ENCODE measurements at regions not wholly inside any gene's neighbourhood (a gene's known extent, or its start where the extent isn't known, plus 50 kb on each side); places are given as distances from the start of the nearest gene placed in this dataset.

DNA sequence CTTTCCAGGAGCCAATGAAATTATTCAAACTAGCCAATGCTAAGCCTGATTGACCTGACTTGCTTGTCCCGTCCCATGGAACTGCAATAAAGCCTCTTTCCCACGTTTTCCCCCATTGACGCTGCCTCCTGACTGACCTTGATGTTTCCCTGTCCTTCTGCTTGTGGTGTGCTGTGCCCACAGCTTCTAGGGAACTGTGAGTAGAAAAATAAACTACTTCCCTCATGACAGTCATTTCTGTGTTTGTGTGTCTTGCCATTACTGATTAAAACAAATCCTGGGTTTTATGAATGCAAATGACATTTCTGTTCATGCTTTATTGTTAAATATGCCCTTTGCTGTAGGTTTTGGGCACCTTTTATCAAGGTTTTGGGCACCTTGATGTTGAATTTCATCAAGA is 91.3 kb upstream of the ABI1 start:
- H3K4me3 ChIP-seq (ENCODE audit: low read depth, low read length) = no peak overlapping the region
- TF ChIP-seq, protein P1, sequence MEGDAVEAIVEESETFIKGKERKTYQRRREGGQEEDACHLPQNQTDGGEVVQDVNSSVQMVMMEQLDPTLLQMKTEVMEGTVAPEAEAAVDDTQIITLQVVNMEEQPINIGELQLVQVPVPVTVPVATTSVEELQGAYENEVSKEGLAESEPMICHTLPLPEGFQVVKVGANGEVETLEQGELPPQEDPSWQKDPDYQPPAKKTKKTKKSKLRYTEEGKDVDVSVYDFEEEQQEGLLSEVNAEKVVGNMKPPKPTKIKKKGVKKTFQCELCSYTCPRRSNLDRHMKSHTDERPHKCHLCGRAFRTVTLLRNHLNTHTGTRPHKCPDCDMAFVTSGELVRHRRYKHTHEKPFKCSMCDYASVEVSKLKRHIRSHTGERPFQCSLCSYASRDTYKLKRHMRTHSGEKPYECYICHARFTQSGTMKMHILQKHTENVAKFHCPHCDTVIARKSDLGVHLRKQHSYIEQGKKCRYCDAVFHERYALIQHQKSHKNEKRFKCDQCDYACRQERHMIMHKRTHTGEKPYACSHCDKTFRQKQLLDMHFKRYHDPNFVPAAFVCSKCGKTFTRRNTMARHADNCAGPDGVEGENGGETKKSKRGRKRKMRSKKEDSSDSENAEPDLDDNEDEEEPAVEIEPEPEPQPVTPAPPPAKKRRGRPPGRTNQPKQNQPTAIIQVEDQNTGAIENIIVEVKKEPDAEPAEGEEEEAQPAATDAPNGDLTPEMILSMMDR (IDR thresholded peaks at IDR 0.05; ENCODE audit: insufficient read depth, low read length, missing control alignments) = no peak
- ChIA-PET CTCF (no interaction called here), POLR2A (no interaction called here)
- DNase-seq (ENCODE audit: low read depth, low spot score) = no peak

DNA sequence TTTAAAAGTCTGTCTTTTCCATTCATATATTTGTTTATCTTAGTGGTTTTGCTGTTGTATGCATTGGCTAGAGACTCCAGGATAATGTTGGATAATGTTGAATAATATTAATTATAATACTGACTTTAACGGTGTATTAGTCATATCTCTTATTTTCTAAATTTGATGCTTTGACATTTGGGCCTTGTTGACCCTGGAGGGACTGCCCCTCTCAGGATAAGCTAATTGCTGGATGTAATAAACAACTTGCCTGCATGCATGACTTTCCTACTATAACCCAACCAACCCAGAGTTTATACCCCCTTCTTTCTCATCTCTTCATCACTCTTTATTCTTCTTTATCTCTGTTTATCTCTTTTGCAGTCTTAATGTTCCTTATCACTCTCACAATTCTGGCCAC is 90.9 kb upstream of the ABI1 start:
- TF ChIP-seq, protein P1 (IDR thresholded peaks at IDR 0.05; ENCODE audit: insufficient read depth, low read length, missing control alignments) = no peak
- no peak overlapping the region for H3K4me3 ChIP-seq (ENCODE audit: low read depth, low read length)
- POLR2A ChIA-PET = no interaction called here
- no peak for DNase-seq (ENCODE audit: low read depth, low spot score)
- CTCF ChIA-PET = no interaction called here

DNA sequence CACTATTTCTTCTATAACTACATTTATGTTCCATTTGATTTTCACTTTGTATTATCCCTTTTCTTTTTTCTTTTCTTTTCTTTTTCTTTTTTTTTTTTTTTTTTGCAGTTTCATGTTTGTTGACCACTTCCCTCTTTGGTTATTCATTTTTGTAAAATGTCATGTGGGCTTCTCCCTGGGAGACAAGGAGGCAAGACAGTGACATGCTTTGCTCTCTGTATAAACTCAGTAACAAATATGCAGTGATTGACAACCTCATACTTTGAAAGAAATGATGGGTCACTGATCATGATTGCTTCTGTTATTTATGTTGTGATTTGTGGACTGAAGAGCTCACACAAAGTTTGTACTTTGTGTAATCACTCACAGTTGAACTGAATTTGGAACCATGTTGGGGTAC is 90.2 kb upstream of the ABI1 start:
- no peak for DNase-seq (ENCODE audit: low read depth, low spot score)
- POLR2A ChIA-PET = no interaction called here
- TF ChIP-seq, protein P1 (IDR thresholded peaks at IDR 0.05; ENCODE audit: insufficient read depth, low read length, missing control alignments) = no peak
- H3K4me3 ChIP-seq (ENCODE audit: low read depth, low read length) = no peak overlapping the region
- CTCF ChIA-PET = no interaction called here

DNA sequence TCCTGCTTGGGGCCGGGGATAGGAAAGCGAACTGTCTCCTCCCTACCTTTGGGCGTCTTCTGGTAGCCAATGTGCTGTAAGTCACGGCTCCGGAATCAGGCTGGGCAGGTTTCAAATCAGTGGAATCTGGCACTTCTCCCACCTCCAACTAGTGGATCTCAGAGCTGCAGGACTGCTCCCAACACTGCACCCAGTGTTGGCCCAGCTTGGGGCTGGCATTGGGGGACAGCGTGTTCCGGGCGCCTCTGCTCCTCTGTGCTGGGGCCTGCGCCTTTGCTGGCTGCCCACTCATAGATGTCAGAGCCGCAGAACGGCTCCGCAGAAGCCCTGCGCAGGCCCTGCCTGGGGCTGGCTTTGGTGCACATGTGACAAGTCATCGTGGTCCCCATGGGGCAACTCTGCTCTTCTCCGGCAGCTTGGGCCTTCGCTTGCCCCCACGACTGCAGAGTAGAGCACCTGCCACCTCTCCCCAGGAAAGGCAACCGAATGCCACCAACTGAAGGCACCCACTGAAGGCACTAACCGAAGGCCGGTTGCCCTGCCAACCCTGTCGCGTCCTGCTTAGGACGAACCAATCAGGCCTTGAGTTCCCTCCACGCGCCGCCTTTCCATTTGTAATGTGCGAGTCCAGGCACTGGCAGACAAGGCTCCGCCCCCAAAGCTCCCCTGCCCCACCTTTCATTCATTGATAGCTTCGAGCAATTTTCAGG is 85.5 kb upstream of the ABI1 start:
- no peak for DNase-seq (ENCODE audit: low read depth, low spot score)
- H3K4me3 ChIP-seq (ENCODE audit: low read depth, low read length) = no peak overlapping the region
- ChIA-PET CTCF (no interaction called here), POLR2A (no interaction called here)
- TF ChIP-seq, protein P1 (IDR thresholded peaks at IDR 0.05; ENCODE audit: insufficient read depth, low read length, missing control alignments) = no peak

DNA sequence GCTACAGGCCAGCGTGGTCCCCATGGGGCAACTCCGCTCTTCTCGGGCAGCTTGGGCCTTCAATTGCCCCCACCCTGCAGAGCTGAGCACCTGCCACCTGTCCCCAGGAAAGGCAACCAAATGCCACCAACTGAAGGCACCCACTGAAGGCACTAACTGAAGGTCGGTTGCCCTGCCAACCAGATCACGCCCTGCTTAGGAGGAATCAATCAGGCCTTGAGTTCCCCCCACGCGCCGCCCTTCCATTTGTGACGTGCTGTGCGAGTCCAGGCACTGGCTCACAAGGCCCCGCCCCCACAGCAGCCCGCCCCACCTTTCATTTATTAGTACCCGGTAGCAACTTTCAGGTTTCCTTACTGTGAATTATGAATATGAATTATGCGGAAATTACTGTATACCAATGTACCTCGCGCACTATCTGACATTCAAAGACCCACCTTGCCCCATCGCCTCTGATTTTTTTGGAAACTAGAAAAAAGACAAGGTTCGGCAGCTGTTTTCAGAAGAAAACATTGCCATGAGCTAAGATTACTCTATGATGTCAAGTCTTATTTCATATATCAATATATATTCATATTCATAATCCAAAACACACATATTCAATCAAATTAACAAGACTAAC is 83.6 kb upstream of the ABI1 start:
- DNase-seq (ENCODE audit: low read depth, low spot score) = no peak
- ChIA-PET POLR2A (no interaction called here), CTCF (no interaction called here)
- TF ChIP-seq, protein P1 (IDR thresholded peaks at IDR 0.05; ENCODE audit: insufficient read depth, low read length, missing control alignments) = no peak
- H3K4me3 ChIP-seq (ENCODE audit: low read depth, low read length) = no peak overlapping the region

DNA sequence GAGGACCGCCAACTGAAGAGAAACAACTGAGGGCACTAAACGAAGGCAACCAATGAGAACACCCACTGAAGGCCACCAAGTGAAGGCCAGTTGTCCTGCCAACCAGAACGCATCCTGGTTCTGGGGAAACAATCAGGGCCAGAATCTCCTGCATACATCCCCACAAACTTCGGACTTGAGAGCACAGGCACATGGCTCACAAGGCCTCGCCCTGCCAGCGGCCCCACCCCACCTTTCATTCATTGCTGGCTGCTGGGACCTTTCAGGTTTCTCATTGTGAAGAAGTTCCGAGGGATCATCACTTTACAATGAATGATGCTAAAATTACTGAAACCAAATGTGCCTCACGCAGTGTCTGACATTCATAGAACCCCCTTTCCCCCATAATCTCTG is 79.2 kb upstream of the ABI1 start:
- ChIA-PET POLR2A (no interaction called here), CTCF (no interaction called here)
- no peak for DNase-seq (ENCODE audit: low read depth, low spot score)
- H3K4me3 ChIP-seq (ENCODE audit: low read depth, low read length) = no peak overlapping the region
- TF ChIP-seq, protein P1 (IDR thresholded peaks at IDR 0.05; ENCODE audit: insufficient read depth, low read length, missing control alignments) = no peak
